ENCODE measurements at regions not wholly inside any gene's neighbourhood (a gene's known extent, or its start where the extent isn't known, plus 50 kb on each side); places are given as distances from the start of the nearest gene placed in this dataset.

DNA sequence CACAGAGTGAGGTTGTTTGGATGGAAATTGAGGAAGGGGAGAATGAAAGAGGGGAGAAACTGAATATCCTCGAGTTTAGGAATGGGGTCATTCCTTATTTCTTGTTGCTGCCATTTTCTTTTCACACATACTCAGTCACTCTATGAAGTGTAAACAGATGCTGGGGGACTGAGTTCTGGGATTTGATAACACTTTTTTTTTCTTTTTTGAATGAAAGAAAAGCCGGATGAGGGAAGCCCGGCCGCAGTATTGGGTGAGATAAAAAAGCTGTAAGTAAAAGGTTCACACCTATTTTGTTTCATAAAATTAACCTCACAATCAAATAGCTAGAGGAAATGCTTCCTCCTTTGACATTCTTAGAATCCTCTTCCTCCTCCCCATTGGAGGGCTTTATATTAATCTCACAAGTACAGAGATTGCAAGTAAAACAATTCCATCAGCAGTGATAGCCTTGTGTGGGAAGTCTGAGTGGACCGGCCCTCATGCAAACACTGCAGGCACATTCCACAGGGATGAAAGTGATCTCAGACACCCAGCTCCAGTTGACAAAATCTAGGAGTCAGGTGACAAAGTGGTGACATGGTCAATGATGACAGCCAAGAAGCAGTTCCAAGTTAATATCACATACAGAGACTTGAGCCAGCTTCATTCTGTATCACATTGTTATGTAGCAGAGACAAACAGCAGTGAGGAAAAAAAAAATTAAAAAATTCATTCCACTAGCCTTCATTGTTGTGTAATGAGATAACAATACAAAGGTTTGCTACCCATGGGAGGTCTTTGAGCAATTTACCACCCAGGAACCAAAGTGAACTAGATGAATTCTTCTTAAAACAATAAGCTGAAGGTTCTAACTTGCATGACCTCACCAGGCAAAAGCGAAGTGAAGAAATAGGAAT, 391.1 kb upstream of the HSF2 start:
- no peak overlapping the region for H3K4me3 ChIP-seq (ENCODE audit: low read depth, low read length)
- TF ChIP-seq, protein P1, sequence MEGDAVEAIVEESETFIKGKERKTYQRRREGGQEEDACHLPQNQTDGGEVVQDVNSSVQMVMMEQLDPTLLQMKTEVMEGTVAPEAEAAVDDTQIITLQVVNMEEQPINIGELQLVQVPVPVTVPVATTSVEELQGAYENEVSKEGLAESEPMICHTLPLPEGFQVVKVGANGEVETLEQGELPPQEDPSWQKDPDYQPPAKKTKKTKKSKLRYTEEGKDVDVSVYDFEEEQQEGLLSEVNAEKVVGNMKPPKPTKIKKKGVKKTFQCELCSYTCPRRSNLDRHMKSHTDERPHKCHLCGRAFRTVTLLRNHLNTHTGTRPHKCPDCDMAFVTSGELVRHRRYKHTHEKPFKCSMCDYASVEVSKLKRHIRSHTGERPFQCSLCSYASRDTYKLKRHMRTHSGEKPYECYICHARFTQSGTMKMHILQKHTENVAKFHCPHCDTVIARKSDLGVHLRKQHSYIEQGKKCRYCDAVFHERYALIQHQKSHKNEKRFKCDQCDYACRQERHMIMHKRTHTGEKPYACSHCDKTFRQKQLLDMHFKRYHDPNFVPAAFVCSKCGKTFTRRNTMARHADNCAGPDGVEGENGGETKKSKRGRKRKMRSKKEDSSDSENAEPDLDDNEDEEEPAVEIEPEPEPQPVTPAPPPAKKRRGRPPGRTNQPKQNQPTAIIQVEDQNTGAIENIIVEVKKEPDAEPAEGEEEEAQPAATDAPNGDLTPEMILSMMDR (conservative IDR thresholded peaks at IDR 0.05; ENCODE audit: low read depth, low read length), result no peak
- peak; percentile 42 for DNase-seq (ENCODE audit: low read depth)

DNA sequence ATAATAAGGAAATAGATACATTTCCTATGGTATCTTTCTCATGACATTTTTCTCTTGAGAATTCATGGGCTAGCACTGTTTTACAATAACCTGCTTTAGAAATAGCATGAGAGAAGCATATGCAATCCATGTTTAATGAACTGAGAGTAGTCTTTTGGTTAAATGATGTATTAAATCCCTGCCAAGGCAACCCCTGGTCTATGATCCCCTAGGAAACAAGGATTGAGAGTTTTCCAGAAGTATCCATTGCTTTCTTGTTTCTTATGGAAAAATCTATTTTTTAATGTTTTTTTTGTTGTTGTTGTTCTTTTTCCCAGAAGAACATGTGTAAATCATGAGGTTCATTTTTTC, 390.5 kb upstream of the HSF2 start:
- TF ChIP-seq, protein P1 (conservative IDR thresholded peaks at IDR 0.05; ENCODE audit: low read depth, low read length), result no peak
- DNase-seq (ENCODE audit: low read depth), result no peak
- H3K4me3 ChIP-seq (ENCODE audit: low read depth, low read length), result no peak overlapping the region

DNA sequence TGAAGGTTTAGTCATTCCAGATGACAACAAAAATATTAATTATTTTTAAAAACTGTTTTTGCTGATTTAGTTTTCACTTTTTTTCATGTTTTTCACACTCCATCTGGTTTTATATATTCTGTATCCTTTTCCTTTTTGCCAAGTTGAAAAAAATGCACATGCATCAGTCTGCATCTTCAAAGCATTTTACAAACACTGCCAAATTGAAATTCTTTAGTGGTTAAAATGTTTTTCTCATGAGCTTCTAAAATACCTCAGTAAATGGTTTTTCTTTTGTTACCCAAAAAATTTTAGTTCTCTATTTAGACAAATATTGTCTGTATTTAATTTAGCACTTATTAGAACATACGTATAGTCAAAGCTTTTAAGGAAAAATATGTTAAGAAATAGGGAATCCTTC, 386.9 kb upstream of the HSF2 start:
- no peak for DNase-seq (ENCODE audit: low read depth)
- TF ChIP-seq, protein P1 (conservative IDR thresholded peaks at IDR 0.05; ENCODE audit: low read depth, low read length), result no peak
- no peak overlapping the region for H3K4me3 ChIP-seq (ENCODE audit: low read depth, low read length)

DNA sequence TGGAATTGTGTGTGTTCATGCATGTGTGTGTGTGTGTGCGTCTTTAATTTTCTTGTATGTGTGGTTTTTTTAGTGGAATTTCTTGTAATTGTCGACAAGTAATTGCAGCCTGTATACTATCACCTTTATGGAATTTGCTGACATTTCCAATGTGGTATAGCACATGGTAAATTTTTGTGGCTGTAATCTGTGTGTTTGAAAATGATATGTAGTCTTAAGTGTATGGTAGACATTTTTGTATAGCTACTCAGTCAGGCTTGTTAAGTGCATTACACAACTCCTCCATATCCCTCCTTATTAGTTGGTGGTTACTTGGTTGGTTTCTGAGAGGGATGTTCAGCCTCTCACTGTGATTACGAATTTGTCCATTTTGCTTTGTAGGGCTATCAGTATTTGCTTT, 384.5 kb upstream of the HSF2 start:
- DNase-seq (ENCODE audit: low read depth), result peak; percentile 82
- TF ChIP-seq, protein P1 (conservative IDR thresholded peaks at IDR 0.05; ENCODE audit: low read depth, low read length), result no peak
- no peak overlapping the region for H3K4me3 ChIP-seq (ENCODE audit: low read depth, low read length)

DNA sequence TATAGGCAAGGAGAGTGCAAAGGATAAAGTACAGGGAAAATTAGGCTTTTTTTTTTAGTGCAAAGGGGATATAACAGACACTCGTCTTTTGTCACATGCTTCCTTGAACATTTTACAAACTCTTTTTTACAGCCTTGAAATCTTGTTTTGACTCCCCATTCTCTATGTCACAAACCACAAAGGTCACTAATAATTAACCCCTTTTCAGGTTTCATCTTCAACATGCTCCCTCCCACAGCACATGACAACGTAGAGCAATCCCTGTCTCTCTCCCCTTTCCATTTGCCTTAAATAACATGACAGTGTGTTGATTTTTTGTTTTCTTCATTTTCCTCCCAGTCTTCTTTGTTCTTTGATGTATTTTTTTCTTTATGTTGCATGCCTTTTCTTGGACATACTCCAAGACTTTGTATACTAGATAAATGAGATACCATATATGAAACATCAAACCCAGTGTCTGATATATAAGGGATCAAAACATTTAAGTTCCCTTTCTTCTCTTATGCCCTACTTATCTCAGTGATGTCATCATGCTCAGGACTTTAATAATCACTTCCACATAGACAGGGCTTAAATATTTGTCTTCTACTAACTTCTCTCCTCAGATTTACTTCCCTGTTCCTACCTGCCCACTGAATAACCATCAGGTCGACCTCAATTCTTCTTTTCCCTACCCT, 378.7 kb upstream of the HSF2 start:
- TF ChIP-seq, protein P1 (conservative IDR thresholded peaks at IDR 0.05; ENCODE audit: low read depth, low read length), result no peak
- no peak for DNase-seq (ENCODE audit: low read depth)
- no peak overlapping the region for H3K4me3 ChIP-seq (ENCODE audit: low read depth, low read length)

DNA sequence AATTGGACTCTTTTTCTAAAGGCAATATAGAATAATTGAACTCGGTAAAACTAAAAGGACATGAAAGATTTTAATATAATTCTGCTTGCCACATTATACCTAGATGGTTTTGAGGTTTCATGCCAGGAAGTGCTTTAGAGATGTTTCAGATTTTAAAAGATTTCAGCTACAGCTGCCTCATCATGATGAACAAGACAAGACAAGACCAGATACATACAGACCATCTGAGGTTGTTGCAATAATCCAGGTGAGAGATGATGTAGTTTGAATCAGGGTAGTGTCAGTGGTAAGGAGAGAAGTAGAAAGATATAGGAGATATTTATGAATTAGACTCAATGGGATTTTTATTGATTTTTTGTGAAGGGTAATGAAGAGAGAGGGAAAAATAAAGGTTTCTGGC, 374.3 kb upstream of the HSF2 start:
- TF ChIP-seq, protein P1 (conservative IDR thresholded peaks at IDR 0.05; ENCODE audit: low read depth, low read length), result no peak
- DNase-seq (ENCODE audit: low read depth), result no peak
- no peak overlapping the region for H3K4me3 ChIP-seq (ENCODE audit: low read depth, low read length)

All from choroid plexus epithelial cell (primary cell).